ENCODE measurements at regions not wholly inside any gene's neighbourhood (a gene's known extent, or its start where the extent isn't known, plus 50 kb on each side); places are given as distances from the start of the nearest gene placed in this dataset.
"Not testable (repeated sequence)": the region's sequence is repeated elsewhere in the genome, so short reads cannot be mapped to it uniquely, and the experiment has no call there.

DNA sequence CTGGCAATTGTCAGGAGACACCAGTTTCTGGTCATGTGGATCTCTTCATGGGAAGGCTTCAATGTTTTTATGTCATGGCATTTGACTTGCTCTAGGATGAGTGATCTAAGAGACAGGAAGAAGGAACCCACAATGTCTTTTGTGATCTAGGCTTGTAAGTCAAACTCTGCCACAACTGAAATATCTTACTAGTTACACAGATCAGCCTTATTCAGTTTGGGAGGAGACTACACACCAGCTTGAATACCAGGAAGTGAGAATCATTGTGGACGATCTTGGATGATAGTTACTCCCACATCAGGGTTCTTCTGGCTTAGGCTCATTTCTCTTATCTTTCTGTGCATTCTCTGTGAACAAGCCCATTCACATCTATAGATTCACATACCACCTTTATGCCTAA lies 236.2 kb upstream of the FBXO33 start:
- POLR2A ChIA-PET = no interaction called here
- TF ChIP-seq, protein P1, sequence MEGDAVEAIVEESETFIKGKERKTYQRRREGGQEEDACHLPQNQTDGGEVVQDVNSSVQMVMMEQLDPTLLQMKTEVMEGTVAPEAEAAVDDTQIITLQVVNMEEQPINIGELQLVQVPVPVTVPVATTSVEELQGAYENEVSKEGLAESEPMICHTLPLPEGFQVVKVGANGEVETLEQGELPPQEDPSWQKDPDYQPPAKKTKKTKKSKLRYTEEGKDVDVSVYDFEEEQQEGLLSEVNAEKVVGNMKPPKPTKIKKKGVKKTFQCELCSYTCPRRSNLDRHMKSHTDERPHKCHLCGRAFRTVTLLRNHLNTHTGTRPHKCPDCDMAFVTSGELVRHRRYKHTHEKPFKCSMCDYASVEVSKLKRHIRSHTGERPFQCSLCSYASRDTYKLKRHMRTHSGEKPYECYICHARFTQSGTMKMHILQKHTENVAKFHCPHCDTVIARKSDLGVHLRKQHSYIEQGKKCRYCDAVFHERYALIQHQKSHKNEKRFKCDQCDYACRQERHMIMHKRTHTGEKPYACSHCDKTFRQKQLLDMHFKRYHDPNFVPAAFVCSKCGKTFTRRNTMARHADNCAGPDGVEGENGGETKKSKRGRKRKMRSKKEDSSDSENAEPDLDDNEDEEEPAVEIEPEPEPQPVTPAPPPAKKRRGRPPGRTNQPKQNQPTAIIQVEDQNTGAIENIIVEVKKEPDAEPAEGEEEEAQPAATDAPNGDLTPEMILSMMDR (IDR thresholded peaks at IDR 0.05; ENCODE audit: insufficient read depth, low read depth, low read length) = no peak
- CTCF ChIA-PET = no interaction called here

DNA sequence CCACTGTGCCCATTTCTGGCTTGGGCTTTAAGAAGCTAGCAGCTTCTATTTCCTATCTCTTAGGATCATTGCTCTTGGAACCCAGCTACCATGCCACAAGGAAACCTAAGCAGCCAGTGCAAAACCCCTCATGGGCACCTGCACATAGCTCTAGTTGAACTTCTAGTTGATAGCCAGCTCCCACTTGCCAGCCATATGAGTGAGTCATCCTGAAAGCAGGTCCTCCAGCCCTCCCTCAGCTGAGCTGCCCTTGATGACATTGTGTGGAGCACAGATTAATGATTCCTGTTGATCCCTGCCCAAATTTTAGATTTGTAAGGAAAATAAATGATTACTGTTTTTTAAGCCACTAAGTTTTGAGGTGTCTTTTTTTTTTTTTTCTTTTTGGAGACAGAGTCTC lies 234.2 kb upstream of the FBXO33 start:
- no peak for DNase-seq (ENCODE audit: low read depth)
- Histone ChIP-seq H3K4me3 (ENCODE audit: low read depth, low read length) (no peak overlapping the region), H3K27me3 (ENCODE audit: control insufficient read depth, insufficient read depth, low read length) (no peaks in the 10 kb centered on the region), H3K36me3 (ENCODE audit: control insufficient read depth, insufficient read depth, low read length) (no peaks in the 10 kb centered on the region)
- POLR2A ChIA-PET = no interaction called here
- TF ChIP-seq, protein P1 (IDR thresholded peaks at IDR 0.05; ENCODE audit: insufficient read depth, low read depth, low read length) = no peak
- CTCF ChIA-PET = no interaction called here

More for the DNA sequence above, 236.2 kb upstream of the FBXO33 start:
- H3K27me3 ChIP-seq (ENCODE audit: control insufficient read depth, insufficient read depth, low read length) = no peaks in the 10 kb centered on the region
- H3K36me3 ChIP-seq (ENCODE audit: control insufficient read depth, insufficient read depth, low read length) = no peaks in the 10 kb centered on the region
- H3K4me3 ChIP-seq (ENCODE audit: low read depth, low read length) = no peak overlapping the region
- DNase-seq (ENCODE audit: low read depth) = no peak

DNA sequence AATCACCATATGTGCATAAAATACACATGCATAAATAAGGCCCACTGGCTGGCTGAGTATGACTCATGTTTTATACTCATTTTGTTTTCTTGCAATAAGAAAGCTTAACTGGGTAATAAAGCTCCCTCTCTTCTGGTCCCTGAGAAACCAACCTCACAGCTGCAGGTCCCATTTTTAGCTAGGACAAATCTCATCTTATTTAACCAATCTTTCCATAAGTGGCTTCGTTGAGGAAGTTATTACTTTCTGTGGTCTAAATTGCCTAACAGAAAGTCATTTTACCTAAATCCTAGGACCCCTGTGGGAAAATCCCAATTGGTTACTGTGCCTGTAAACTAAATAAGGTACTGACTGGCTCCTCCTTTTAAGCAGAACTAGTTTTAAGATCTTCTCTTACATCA lies 232.8 kb upstream of the FBXO33 start:
- TF ChIP-seq, protein P1 (IDR thresholded peaks at IDR 0.05; ENCODE audit: insufficient read depth, low read depth, low read length) = no peak
- ChIA-PET POLR2A (no interaction called here), CTCF (no interaction called here)
- H3K4me3 ChIP-seq (ENCODE audit: low read depth, low read length) = no peak overlapping the region
- no peaks in the 10 kb centered on the region for H3K27me3 ChIP-seq (ENCODE audit: control insufficient read depth, insufficient read depth, low read length)
- no peaks in the 10 kb centered on the region for H3K36me3 ChIP-seq (ENCODE audit: control insufficient read depth, insufficient read depth, low read length)
- DNase-seq (ENCODE audit: low read depth) = no peak

DNA sequence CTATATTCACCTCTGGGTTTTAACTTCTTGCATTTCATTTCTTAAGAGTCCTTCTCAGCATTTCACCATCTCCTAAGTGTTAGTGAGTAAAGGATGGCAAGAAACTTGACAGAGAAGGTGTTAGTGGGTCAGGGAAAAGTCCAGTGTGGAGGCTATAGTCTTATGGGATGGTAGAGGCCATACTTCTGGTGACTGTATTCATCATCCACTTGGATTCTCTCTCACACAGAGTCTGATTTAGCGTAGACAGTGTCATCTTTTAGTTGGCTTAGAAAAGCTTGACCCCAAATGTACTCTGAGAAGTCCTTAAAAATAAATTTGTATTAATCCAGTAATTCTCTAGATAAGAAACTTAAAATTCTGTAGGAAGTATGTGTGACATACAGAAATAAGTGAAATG lies 232.4 kb upstream of the FBXO33 start:
- H3K36me3 ChIP-seq (ENCODE audit: control insufficient read depth, insufficient read depth, low read length) = no peaks in the 10 kb centered on the region
- ChIA-PET POLR2A (no interaction called here), CTCF (no interaction called here)
- TF ChIP-seq, protein P1 (IDR thresholded peaks at IDR 0.05; ENCODE audit: insufficient read depth, low read depth, low read length) = no peak
- DNase-seq (ENCODE audit: low read depth) = no peak
- H3K27me3 ChIP-seq (ENCODE audit: control insufficient read depth, insufficient read depth, low read length) = no peaks in the 10 kb centered on the region
- no peak overlapping the region for H3K4me3 ChIP-seq (ENCODE audit: low read depth, low read length)

DNA sequence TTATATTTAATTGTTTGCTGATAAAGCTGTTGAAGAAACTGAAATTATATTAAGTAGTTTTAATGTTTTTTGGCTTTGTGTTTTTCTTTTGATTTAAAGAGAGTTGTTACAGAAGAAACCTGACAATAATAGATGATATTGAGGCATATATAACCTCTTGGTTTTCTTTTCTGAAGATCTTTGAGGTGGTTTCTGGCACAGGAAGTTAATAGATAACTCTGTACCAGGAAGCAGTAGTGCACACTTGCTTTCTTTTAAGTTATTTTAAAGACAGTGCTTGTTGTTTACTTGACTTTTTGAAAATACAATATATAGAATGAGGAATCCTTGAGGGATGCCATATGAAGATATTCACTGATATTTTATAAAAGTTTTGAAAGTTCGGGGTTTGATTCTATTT lies 209.0 kb upstream of the FBXO33 start:
- CTCF ChIA-PET = no interaction called here
- Histone ChIP-seq H3K36me3 (ENCODE audit: control insufficient read depth, insufficient read depth, low read length) (no peaks in the 10 kb centered on the region), H3K27me3 (ENCODE audit: control insufficient read depth, insufficient read depth, low read length) (no peaks in the 10 kb centered on the region), H3K4me3 (ENCODE audit: low read depth, low read length) (no peak overlapping the region)
- POLR2A ChIA-PET = no interaction called here
- no peak for DNase-seq (ENCODE audit: low read depth)
- TF ChIP-seq, protein P1 (IDR thresholded peaks at IDR 0.05; ENCODE audit: insufficient read depth, low read depth, low read length) = no peak

DNA sequence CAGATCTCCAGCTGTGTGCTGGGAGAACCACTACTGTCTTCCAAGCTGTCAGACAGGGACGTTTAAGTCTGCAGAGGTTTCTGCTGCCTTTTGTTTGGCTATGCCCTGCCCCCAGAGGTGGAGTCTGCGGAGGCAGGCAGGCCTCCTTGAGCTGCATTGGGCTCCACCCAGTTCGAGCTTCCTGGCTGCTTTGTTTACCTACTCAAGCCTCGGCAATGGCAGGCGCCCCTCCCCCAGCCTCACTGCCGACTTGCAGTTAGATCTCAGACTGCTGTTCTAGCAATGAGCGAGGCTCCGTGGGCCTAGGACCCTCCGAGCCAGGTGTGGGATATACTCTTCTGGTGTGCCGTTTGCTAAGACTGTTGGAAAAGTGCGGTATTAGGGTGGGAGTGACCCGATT lies 206.8 kb upstream of the FBXO33 start:
- H3K27me3 ChIP-seq (ENCODE audit: control insufficient read depth, insufficient read depth, low read length); POLR2A ChIA-PET; H3K4me3 ChIP-seq (ENCODE audit: low read depth, low read length); CTCF ChIA-PET; DNase-seq (ENCODE audit: low read depth); H3K36me3 ChIP-seq (ENCODE audit: control insufficient read depth, insufficient read depth, low read length): not testable (repeated sequence)
